ENCODE measurements at regions not wholly inside any gene's neighbourhood (a gene's known extent, or its start where the extent isn't known, plus 50 kb on each side); places are given as distances from the start of the nearest gene placed in this dataset.

DNA sequence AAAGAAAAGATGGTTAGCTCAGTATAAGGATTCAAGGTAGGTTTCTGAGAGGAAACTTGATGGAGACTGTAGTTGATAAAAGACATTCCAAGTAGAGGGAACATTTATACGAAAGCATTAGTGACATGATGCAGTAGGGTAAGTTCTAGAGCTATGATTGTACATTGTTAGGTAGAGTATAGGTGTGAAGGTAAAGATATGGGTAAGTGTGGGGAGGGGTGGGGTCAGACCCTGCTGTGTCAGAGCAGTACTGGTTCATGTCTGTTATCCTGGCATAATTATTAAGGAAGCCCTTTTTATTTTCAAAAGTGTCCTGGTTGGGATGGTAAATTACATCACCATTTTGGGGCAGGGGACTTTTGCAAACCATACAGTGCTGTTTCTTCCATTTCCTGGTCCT is 635.8 kb downstream of the COL12A1 start:
- TF ChIP-seq, protein P1, sequence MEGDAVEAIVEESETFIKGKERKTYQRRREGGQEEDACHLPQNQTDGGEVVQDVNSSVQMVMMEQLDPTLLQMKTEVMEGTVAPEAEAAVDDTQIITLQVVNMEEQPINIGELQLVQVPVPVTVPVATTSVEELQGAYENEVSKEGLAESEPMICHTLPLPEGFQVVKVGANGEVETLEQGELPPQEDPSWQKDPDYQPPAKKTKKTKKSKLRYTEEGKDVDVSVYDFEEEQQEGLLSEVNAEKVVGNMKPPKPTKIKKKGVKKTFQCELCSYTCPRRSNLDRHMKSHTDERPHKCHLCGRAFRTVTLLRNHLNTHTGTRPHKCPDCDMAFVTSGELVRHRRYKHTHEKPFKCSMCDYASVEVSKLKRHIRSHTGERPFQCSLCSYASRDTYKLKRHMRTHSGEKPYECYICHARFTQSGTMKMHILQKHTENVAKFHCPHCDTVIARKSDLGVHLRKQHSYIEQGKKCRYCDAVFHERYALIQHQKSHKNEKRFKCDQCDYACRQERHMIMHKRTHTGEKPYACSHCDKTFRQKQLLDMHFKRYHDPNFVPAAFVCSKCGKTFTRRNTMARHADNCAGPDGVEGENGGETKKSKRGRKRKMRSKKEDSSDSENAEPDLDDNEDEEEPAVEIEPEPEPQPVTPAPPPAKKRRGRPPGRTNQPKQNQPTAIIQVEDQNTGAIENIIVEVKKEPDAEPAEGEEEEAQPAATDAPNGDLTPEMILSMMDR (IDR thresholded peaks at IDR 0.05) = no peak
- no peak for TF ChIP-seq EZH2 (IDR thresholded peaks at IDR 0.05; ENCODE audit: borderline replicate concordance, insufficient read depth, low read depth, low read length, poor library complexity, severe bottlenecking)
